ENCODE measurements at regions not wholly inside any gene's neighbourhood (a gene's known extent, or its start where the extent isn't known, plus 50 kb on each side); places are given as distances from the start of the nearest gene placed in this dataset.
"Not testable (repeated sequence)": the region's sequence is repeated elsewhere in the genome, so short reads cannot be mapped to it uniquely, and the experiment has no call there.

DNA sequence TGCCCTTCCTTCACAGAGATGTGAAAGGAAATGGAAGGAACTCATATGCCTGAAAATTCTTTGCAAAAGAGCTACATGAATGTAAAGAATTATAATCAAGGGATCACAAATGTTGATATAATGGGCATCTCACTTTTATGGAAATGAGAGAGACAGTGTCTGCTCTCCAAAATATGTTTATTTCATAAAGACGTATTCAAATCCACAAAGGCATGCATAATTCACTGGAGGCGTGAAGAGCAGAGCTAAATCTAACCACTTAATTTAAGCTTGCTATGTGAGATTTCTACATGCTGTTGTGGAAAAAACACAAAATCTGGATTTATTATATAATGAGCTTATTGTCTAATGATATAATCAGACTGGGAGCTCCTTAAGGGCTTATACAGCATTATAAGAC, 469.1 kb downstream of the RAP2B start:
- POLR2A ChIA-PET = interaction anchor here (0.6 to 1.7 kb wide), 2 partner anchors 9 to 21 kb away, joined by 5 read pairs; no protein-coding TSS in a partner anchor
- no peaks in the 10 kb centered on the region for H3K36me3 Mint-ChIP-seq (ENCODE audit: low read depth)
- ATAC-seq = no peak

DNA sequence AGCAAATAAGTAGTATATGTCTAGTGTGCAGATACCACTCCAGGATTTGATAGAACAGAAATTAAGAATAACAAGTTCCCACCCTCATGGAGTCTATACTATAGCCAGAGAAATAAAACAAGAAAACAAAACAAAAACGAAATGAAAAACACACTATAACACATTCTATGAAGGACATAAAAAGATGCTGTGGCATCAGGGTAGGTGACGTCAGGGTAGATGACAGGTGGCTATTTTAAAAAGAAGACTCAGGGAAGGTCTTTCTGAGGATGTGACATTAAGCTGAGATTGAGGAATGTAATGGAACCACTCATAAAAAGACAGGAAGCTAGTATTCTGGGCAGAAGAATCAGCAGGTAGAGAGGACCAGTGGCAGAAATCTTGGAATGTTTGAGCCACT, 469.6 kb downstream of the RAP2B start:
- H3K4me1 Mint-ChIP-seq (ENCODE audit: low read depth) = peaks cover 46% of the 10 kb centered on the region
- POLR2A ChIA-PET = interaction anchor here (0.6 kb wide), 1 partner anchor 21 kb away, joined by 5 read pairs; no protein-coding TSS in a partner anchor
- H3K27ac Mint-ChIP-seq = no peak overlapping the region
- H3K4me3 Mint-ChIP-seq = no peak overlapping the region
- CTCF ChIA-PET = interaction anchor here (1.5 kb wide), 1 partner anchor 12 kb away, joined by 3 read pairs; no protein-coding TSS in a partner anchor
- DNase-seq = no peak
- no peaks in the 10 kb centered on the region for H3K36me3 Mint-ChIP-seq (ENCODE audit: low read depth)
- no peaks in the 10 kb centered on the region for H3K9me3 Mint-ChIP-seq (ENCODE audit: insufficient read depth)
- H3K27me3 Mint-ChIP-seq (ENCODE audit: low read depth) = no peaks in the 10 kb centered on the region
- no peak for ATAC-seq

More for the DNA sequence above, 469.1 kb downstream of the RAP2B start:
- H3K27ac Mint-ChIP-seq = no peak overlapping the region
- no peak for DNase-seq
- CTCF ChIA-PET = interaction anchor here (1.5 to 1.9 kb wide), 3 partner anchors 9 to 13 kb away, joined by 3 to 6 read pairs (median 6); no protein-coding TSS in a partner anchor
- H3K4me3 Mint-ChIP-seq = no peak overlapping the region
- no peaks in the 10 kb centered on the region for H3K27me3 Mint-ChIP-seq (ENCODE audit: low read depth)
- peaks cover 48% of the 10 kb centered on the region for H3K4me1 Mint-ChIP-seq (ENCODE audit: low read depth)
- H3K9me3 Mint-ChIP-seq (ENCODE audit: insufficient read depth) = no peaks in the 10 kb centered on the region

DNA sequence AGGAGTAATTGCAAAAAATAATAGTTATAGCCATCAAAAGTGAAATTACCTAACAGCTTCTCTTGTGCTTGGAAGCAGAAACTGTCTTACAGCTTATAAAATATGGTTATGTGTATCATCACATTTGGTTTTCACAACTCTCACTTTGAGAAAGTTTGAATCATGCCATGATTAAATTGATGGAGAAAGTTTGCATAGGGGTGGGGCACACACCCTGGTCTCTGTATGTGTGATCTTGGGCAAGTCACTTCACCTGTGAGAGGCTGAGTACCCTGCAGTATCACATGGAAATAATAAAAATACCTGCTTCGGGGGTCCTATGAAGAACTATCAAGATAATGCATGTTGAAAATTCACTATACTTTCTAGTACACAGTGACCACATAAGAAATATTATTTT, 471.4 kb downstream of the RAP2B start:
- H3K9me3 Mint-ChIP-seq (ENCODE audit: insufficient read depth) = no peaks in the 10 kb centered on the region
- no peak overlapping the region for H3K27ac Mint-ChIP-seq
- POLR2A ChIA-PET = no interaction called here
- no peaks in the 10 kb centered on the region for H3K27me3 Mint-ChIP-seq (ENCODE audit: low read depth)
- peaks cover 34% of the 10 kb centered on the region for H3K4me1 Mint-ChIP-seq (ENCODE audit: low read depth)
- ATAC-seq (no peak), DNase-seq (no peak)
- H3K4me3 Mint-ChIP-seq = no peak overlapping the region
- H3K36me3 Mint-ChIP-seq (ENCODE audit: low read depth) = no peaks in the 10 kb centered on the region
- CTCF ChIA-PET = no interaction called here

DNA sequence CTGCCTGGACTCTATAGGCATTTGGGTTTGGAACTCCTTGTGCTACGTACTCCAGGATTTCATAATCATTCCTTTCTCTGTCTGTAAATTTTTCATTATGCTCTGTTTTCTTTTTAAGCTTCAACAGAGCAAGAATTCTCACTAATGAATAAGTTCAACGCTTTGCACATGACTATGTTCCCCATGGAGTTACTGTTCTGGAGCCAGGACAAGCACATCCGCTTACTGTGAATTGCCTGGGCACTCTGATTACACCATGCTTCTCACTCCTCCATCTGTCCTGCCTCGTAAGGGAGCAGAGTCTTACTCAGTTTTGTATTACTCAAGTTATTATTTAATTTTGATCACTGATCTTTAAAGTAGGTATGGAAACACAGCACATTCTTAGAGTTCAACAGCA, 472.7 kb downstream of the RAP2B start:
- H3K36me3 Mint-ChIP-seq (ENCODE audit: low read depth) = no peaks in the 10 kb centered on the region
- DNase-seq (no peak), ATAC-seq (no peak)
- no peak overlapping the region for H3K27ac Mint-ChIP-seq
- no peak overlapping the region for H3K4me3 Mint-ChIP-seq
- H3K9me3 Mint-ChIP-seq (ENCODE audit: insufficient read depth) = no peaks in the 10 kb centered on the region
- CTCF ChIA-PET = no interaction called here
- H3K4me1 Mint-ChIP-seq (ENCODE audit: low read depth) = peaks cover 23% of the 10 kb centered on the region
- no peaks in the 10 kb centered on the region for H3K27me3 Mint-ChIP-seq (ENCODE audit: low read depth)
- POLR2A ChIA-PET = no interaction called here

DNA sequence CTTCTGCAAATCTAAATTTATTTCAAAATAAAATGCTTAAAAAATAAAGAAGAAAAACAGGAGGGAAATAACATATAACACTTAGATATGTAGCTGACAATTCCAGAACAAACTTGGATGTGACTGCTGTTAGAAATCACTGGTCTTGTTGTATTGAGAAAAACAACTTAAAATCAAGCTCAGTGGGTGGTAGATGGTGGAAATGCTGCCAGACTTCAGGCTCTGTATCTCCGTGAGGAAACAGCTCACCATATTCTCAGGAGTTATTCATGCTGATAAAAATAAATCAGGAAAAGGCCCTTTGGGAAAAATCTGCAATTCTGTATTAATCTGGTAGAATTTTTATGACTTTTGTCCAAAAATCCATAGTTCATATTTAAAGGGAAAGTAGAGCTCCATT, 477.6 kb downstream of the RAP2B start:
- Mint-ChIP-seq H3K27ac (no peak overlapping the region), H3K36me3 (ENCODE audit: low read depth) (peaks cover 8% of the 10 kb centered on the region), H3K4me1 (ENCODE audit: low read depth) (peaks cover 45% of the 10 kb centered on the region), H3K27me3 (ENCODE audit: low read depth) (no peaks in the 10 kb centered on the region), H3K4me3 (no peak overlapping the region), H3K9me3 (ENCODE audit: insufficient read depth) (peaks cover 7% of the 10 kb centered on the region)
- ChIA-PET CTCF (interaction anchor here (1.0 to 3.3 kb wide), 3 partner anchors 10 to 16 kb away, joined by 3 to 12 read pairs (median 3); no protein-coding TSS in a partner anchor), POLR2A (interaction anchor here (1.8 kb wide), 1 partner anchor 18 kb away, joined by 5 read pairs; no protein-coding TSS in a partner anchor)
- ATAC-seq = no peak
- no peak for DNase-seq

DNA sequence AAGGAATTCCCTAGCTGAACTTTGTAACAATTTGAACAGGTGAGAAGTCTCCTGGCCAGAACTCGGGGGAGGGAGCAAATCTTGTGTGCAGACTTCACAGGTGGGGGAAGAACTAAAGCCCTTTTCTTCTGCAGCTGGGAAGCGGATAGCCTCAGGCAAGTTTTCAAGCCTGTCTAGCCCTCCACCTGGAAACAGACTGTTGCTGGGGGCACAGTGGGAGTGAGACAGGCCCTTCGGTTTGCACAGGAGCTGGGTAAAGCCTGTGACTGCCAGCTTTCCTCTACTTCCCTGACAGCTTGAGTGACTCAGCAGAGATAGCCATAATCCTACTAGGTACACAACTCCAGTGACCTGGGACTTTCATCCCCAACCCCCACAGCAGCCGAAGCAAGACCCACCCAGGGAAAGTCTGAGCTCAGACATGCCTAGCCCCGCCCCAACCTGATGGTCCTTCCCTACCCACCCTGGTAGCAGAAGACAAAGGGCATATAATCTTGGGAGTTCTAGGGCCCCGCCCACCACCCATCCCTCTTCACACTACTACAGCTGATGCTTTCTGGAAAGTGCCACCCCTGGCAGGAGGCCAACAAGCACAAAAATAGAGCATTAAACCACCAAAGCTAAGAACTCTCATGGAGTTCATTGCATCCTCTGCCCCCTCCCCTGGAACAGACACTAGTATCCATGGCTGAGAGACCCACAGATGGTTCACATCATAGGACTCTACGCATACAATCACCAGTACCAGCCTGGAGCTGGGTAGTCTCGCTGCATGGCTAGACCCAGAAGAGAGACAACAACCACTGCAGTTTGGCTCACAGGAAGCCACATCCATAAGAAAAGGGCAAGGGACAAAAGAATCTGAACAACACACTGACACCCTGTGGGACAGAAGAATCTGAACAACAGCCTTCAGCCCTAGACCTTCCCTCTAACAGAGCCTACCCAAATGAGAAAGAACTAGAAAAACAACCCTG, 479.0 kb downstream of the RAP2B start:
- Mint-ChIP-seq H3K36me3 (ENCODE audit: low read depth) (peaks cover 9% of the 10 kb centered on the region), H3K27me3 (ENCODE audit: low read depth) (no peaks in the 10 kb centered on the region), H3K4me1 (ENCODE audit: low read depth) (peaks cover 39% of the 10 kb centered on the region), H3K27ac (no peak overlapping the region), H3K4me3 (no peak overlapping the region), H3K9me3 (ENCODE audit: insufficient read depth) (peaks cover 10% of the 10 kb centered on the region)
- ATAC-seq = no peak
- ChIA-PET CTCF (interaction anchor here (0.7 to 3.3 kb wide), 4 partner anchors 11 to 598 kb away, joined by 3 to 12 read pairs (median 6); no protein-coding TSS in a partner anchor), POLR2A (interaction anchor here (1.8 kb wide), 1 partner anchor 19 kb away, joined by 5 read pairs; no protein-coding TSS in a partner anchor)
- DNase-seq = no peak

DNA sequence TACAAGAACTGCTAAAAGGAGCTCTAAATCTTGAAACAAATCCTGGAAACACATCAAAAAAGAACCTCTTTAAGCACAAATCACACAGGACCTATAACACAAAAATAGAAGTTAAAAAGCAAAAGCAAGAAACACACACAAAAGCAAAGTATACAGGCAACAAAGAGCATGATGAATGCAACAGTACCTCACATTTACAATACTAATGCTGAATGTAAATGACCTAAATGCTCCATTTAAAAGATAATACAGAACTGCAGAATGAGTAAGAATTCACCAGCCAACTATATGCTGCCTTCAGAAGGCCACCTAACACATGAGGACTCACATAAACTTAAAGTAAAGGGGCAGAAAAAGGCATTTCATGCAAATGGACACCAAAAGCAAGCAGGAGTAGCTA, 478.6 kb upstream of the ARHGEF26 start:
- not testable (repeated sequence) for ATAC-seq, H3K4me3 Mint-ChIP-seq

DNA sequence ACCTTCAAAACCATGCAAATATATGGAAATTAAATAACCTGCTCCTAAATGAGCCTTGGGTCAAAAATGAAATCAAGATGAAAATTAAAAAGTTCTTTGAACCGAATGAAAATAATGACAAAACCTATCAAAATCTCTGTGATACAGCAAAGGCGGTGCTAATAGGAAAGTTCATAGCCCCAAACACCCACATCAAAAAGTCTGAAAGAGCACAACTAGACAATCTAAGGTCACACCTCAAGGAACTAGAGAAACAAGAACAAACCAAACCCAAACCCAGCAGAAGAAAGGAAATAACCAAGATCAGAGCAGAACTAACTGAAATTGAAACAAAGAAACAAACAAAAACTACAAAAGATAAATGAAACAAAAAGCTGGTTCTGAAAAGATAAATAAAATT, 477.7 kb upstream of the ARHGEF26 start:
- ChIA-PET POLR2A (interaction anchor here (0.8 to 1.0 kb wide), 2 partner anchors 16 to 483 kb away, joined by 3 read pairs; no protein-coding TSS in a partner anchor), CTCF (interaction anchor here (0.7 to 2.0 kb wide), 3 partner anchors 12 to 483 kb away, joined by 3 to 7 read pairs (median 3); no protein-coding TSS in a partner anchor)
- DNase-seq = peak; percentile 32
- H3K4me3 Mint-ChIP-seq = peak overlapping the region; percentile 42
- not testable (repeated sequence) for H3K36me3 Mint-ChIP-seq (ENCODE audit: low read depth); ATAC-seq; H3K27me3 Mint-ChIP-seq (ENCODE audit: low read depth)
- peaks cover 39% of the 10 kb centered on the region for H3K4me1 Mint-ChIP-seq (ENCODE audit: low read depth)
- H3K27ac Mint-ChIP-seq = peak overlapping the region; percentile 60
- peaks cover 10% of the 10 kb centered on the region for H3K9me3 Mint-ChIP-seq (ENCODE audit: insufficient read depth)

More for the DNA sequence above, 478.6 kb upstream of the ARHGEF26 start:
- POLR2A ChIA-PET; H3K27me3 Mint-ChIP-seq (ENCODE audit: low read depth); H3K27ac Mint-ChIP-seq; DNase-seq; H3K36me3 Mint-ChIP-seq (ENCODE audit: low read depth): not testable (repeated sequence)
- peaks cover 39% of the 10 kb centered on the region for H3K4me1 Mint-ChIP-seq (ENCODE audit: low read depth)
- H3K9me3 Mint-ChIP-seq (ENCODE audit: insufficient read depth) = peaks cover 10% of the 10 kb centered on the region
- CTCF ChIA-PET = interaction anchor here (1.3 to 2.0 kb wide), 2 partner anchors 12 to 20 kb away, joined by 6 to 7 read pairs; no protein-coding TSS in a partner anchor

DNA sequence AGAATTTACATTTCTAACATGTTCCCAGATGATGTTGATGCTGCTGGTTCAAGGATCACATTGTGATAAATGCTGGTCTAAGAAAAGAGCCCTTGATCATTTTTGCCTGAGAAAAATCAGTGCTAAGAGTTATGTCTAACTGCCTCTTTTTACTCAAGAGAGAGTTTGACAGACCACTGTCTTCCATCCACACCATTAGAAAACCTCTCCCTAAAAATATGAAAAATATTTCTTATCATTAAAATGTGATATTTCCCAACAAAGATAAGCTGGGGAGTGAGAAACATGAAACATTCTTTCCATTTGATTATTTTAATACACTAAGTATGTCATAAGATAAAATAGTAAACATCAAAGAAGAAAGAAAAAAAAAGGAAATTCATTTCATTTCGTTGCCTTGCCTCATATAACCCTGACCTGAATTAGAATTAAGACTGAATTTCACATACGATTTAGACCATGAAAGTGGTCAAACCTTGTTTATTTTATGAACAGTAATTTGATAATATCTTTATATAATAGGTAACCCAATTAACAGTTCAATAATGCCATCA, 471.8 kb upstream of the ARHGEF26 start:
- CTCF ChIA-PET = no interaction called here
- DNase-seq = no peak
- no peak for ATAC-seq
- peaks cover 7% of the 10 kb centered on the region for H3K9me3 Mint-ChIP-seq (ENCODE audit: insufficient read depth)
- POLR2A ChIA-PET = no interaction called here
- no peak overlapping the region for H3K27ac Mint-ChIP-seq
- H3K4me3 Mint-ChIP-seq = no peak overlapping the region
- H3K4me1 Mint-ChIP-seq (ENCODE audit: low read depth) = peaks cover 4% of the 10 kb centered on the region
- H3K27me3 Mint-ChIP-seq (ENCODE audit: low read depth) = peaks cover 3% of the 10 kb centered on the region
- H3K36me3 Mint-ChIP-seq (ENCODE audit: low read depth) = peaks cover 1% of the 10 kb centered on the region

DNA sequence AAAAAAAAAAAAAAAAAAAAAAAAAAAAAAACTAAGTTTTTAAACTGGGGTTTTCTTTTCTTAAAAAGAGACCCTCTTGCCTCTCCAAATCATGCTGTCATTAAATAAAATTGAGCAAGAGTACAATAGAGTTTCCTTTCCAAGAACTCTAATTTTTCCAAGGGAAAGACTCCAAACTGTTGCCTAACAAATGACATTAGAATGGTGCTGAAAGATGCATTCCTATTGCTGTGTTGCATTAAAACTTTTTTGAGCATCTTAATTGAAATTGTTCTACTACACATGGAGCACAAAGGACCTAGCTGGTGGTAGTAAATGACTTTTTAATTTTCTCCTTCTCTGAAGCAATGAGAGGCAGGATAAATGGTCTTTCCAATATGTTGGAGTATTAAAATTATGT, 469.1 kb upstream of the ARHGEF26 start:
- H3K4me3 Mint-ChIP-seq = no peak overlapping the region
- ATAC-seq (no peak), DNase-seq (no peak)
- ChIA-PET POLR2A (no interaction called here), CTCF (interaction anchor here (1.2 kb wide), 1 partner anchor 34 kb away, joined by 3 read pairs; no protein-coding TSS in a partner anchor)
- no peak overlapping the region for H3K27ac Mint-ChIP-seq
- peaks cover 3% of the 10 kb centered on the region for H3K9me3 Mint-ChIP-seq (ENCODE audit: insufficient read depth)
- H3K36me3 Mint-ChIP-seq (ENCODE audit: low read depth) = no peaks in the 10 kb centered on the region
- no peaks in the 10 kb centered on the region for H3K4me1 Mint-ChIP-seq (ENCODE audit: low read depth)
- no peaks in the 10 kb centered on the region for H3K27me3 Mint-ChIP-seq (ENCODE audit: low read depth)

DNA sequence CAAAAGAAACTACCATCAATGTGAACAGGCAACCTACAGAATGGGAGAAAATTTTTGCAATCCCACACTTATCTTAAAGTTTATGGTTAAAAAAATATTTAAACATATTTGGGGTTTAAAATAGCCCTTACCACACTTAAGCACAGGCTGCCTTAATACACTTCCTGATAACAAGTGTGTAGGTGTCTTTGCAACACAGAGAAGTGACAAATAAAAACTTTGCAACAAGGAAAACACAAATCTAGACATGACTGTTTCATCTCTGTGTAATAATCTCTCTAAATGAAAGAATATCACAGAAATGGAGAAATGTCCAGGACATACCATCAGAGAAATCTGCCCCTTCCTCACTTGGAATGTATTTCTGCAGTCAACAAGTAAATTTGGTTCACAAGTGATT, 464.1 kb upstream of the ARHGEF26 start:
- ChIA-PET CTCF (no interaction called here), POLR2A (no interaction called here)
- no peak overlapping the region for H3K4me3 Mint-ChIP-seq
- no peak overlapping the region for H3K27ac Mint-ChIP-seq
- DNase-seq = no peak
- H3K4me1 Mint-ChIP-seq (ENCODE audit: low read depth) = no peaks in the 10 kb centered on the region
- no peaks in the 10 kb centered on the region for H3K36me3 Mint-ChIP-seq (ENCODE audit: low read depth)
- H3K27me3 Mint-ChIP-seq (ENCODE audit: low read depth) = no peaks in the 10 kb centered on the region
- peaks cover 3% of the 10 kb centered on the region for H3K9me3 Mint-ChIP-seq (ENCODE audit: insufficient read depth)
- no peak for ATAC-seq

DNA sequence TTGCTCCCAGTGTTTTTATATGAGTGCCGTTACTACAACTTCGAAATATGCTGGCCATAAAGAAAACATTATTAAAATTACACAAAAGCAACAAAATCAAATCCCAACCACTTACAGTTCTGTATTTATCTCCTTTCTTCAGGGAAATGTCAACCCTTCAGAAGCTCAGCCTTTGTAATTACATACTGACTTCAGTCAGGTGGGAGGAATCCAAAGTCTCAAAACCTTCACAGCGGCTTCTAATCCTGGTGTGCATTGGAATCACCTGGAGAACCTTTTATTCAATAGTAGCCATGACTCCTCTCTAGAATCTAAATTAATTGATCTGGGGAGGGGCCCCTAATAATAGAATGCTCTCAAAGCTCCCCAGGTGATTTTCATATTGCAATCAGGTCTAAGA, 463.7 kb upstream of the ARHGEF26 start:
- Mint-ChIP-seq H3K27me3 (ENCODE audit: low read depth) (no peaks in the 10 kb centered on the region), H3K4me3 (no peak overlapping the region), H3K9me3 (ENCODE audit: insufficient read depth) (peaks cover 3% of the 10 kb centered on the region), H3K27ac (no peak overlapping the region), H3K36me3 (ENCODE audit: low read depth) (no peaks in the 10 kb centered on the region), H3K4me1 (ENCODE audit: low read depth) (no peaks in the 10 kb centered on the region)
- CTCF ChIA-PET = no interaction called here
- POLR2A ChIA-PET = no interaction called here
- DNase-seq (no peak), ATAC-seq (no peak)

All from activated CD8-positive, alpha-beta T cell treated with anti-CD3 and anti-CD28 coated beads, Interleukin-2, amount 10 ng/mL, durations not matched to agents 7 days and 5 days (primary cell).